DOHH2 (cell line): ENCODE measurements at regions not wholly inside any gene's neighbourhood (a gene's known extent, or its start where the extent isn't known, plus 50 kb on each side); places are given as distances from the start of the nearest gene placed in this dataset.

Experiments used
- H3F3A ChIP-seq: fragments of 200-600 bp; sonication (generic), shearing (Covaris generic); 2 replicates; pipeline ENCODE4 v1.6.0; 2016; ENCODE audit warnings: antibody characterized with exemption, mild to moderate bottlenecking; ENCODE audit not compliant: control insufficient read depth, insufficient read depth
- H3K27ac ChIP-seq: fragments of 200-600 bp; sonication (generic); 2 replicates; pipeline ENCODE4 v1.5.1; 2014; ENCODE audit warnings: low read depth, mild to moderate bottlenecking, low read length, moderate library complexity
- H3K27me3 ChIP-seq: fragments of 200-600 bp; sonication (generic); 2 replicates; pipeline ENCODE4 v1.6.1; 2014; ENCODE audit warnings: mild to moderate bottlenecking, low read length, mixed read lengths; ENCODE audit not compliant: control insufficient read depth
- H3K36me3 ChIP-seq: fragments of 200-600 bp; sonication (generic); 2 replicates; pipeline ENCODE4 v1.6.1; 2014; ENCODE audit warnings: mild to moderate bottlenecking, low read length, moderate library complexity, mixed read lengths; ENCODE audit not compliant: control insufficient read depth
- H3K4me1 ChIP-seq: fragments of 200-600 bp; sonication (generic); 2 replicates; pipeline ENCODE4 v1.6.1; 2014; ENCODE audit warnings: mild to moderate bottlenecking, low read length, mixed read lengths; ENCODE audit not compliant: control insufficient read depth
- H3K4me2 ChIP-seq: fragments of 200-600 bp; sonication (generic); 2 replicates; pipeline ENCODE4 v1.6.0; 2014; ENCODE audit warnings: mild to moderate bottlenecking, low read length, moderate library complexity
- H3K4me3 ChIP-seq: fragments of 200-600 bp; sonication (generic); 2 replicates; pipeline ENCODE4 v1.5.1; 2014; ENCODE audit warnings: mild to moderate bottlenecking, low read length, mixed read lengths
- H3K79me2 ChIP-seq: fragments of 200-600 bp; sonication (generic); 2 replicates; pipeline ENCODE4 v1.6.1; 2014; ENCODE audit warnings: mild to moderate bottlenecking, low read length, mixed read lengths; ENCODE audit not compliant: control insufficient read depth
- H3K9me2 ChIP-seq: fragments of 200-600 bp; sonication (generic); replicated peaks from 2 replicates; pipeline ENCODE4 v1.6.1; 2014; ENCODE audit warnings: mild to moderate bottlenecking, low read length, mixed read lengths; ENCODE audit not compliant: control insufficient read depth
- H3K9me3 ChIP-seq: fragments of 200-600 bp; sonication (generic); 2 replicates; pipeline ENCODE4 v1.6.1; 2014; ENCODE audit warnings: antibody characterized with exemption, low read length, mixed read lengths; ENCODE audit not compliant: control insufficient read depth, insufficient read depth
- H4K20me1 ChIP-seq: fragments of 200-600 bp; sonication (generic); 2 replicates; pipeline ENCODE4 v1.6.0; 2014; ENCODE audit warnings: low read depth, mild to moderate bottlenecking, antibody characterized with exemption, low read length, moderate library complexity; ENCODE audit not compliant: control insufficient read depth, insufficient read depth
- EZH2phosphoT487 ChIP-seq: fragments of 200-600 bp; sonication (generic); IDR thresholded peaks from 2 replicates; pipeline ENCODE4 v1.6.1; 2017; ENCODE audit warnings: borderline replicate concordance, mild to moderate bottlenecking, antibody characterized with exemption, low read length, moderate library complexity, mixed read lengths
- TF ChIP-seq, protein P1 (sequence below): fragments of 200-600 bp; sonication (generic); IDR thresholded peaks from one replicate; pipeline ENCODE4 v1.5.1; 2014; ENCODE audit warnings: antibody characterized with exemption, mild to moderate bottlenecking, low read depth, low read length; ENCODE audit not compliant: poor library complexity, severe bottlenecking

DNA sequence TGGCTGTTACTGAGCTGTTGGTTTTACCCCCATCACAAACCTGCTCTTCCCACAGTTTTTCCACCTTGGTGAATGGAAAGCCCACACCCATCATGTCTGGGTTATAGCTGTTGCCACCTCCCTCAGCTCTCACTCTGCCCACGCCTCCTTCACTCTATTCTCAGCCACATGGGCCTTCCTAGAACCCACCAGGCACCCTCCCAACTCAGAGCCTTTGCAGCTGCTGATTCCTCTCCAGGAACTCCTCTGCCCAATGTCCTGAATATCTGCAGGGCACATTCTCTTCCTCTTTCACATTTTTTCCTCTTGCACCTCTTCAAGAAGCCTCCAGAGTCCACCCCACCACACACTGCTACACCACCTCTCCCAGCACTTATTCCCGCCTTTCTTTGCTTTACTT is 177.4 kb downstream of the TBXT start:
- Histone ChIP-seq H3K27me3 (no peaks in the 10 kb centered on the region), H3K4me2 (no peak overlapping the region), H3K9me3 (no peaks in the 10 kb centered on the region), H3K27ac (no peak overlapping the region), H3K9me2 (no peaks in the 10 kb centered on the region), H3K79me2 (no peaks in the 10 kb centered on the region), H3K36me3 (no peaks in the 10 kb centered on the region), H3K4me3 (no peak overlapping the region), H3F3A (no peaks in the 10 kb centered on the region), H4K20me1 (no peaks in the 10 kb centered on the region), H3K4me1 (no peaks in the 10 kb centered on the region)
- no peak for TF ChIP-seq EZH2phosphoT487
- TF ChIP-seq, protein P1, sequence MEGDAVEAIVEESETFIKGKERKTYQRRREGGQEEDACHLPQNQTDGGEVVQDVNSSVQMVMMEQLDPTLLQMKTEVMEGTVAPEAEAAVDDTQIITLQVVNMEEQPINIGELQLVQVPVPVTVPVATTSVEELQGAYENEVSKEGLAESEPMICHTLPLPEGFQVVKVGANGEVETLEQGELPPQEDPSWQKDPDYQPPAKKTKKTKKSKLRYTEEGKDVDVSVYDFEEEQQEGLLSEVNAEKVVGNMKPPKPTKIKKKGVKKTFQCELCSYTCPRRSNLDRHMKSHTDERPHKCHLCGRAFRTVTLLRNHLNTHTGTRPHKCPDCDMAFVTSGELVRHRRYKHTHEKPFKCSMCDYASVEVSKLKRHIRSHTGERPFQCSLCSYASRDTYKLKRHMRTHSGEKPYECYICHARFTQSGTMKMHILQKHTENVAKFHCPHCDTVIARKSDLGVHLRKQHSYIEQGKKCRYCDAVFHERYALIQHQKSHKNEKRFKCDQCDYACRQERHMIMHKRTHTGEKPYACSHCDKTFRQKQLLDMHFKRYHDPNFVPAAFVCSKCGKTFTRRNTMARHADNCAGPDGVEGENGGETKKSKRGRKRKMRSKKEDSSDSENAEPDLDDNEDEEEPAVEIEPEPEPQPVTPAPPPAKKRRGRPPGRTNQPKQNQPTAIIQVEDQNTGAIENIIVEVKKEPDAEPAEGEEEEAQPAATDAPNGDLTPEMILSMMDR, result no peak

GRCh38 chr6:165988757-165989456 is 178.7 kb downstream of the TBXT start:
- H3K4me2 ChIP-seq, result no peak overlapping the region
- H3K4me3 ChIP-seq, result no peak overlapping the region
- no peaks in the 10 kb centered on the region for H3K4me1 ChIP-seq
- H3K36me3 ChIP-seq, result no peaks in the 10 kb centered on the region
- H4K20me1 ChIP-seq, result no peaks in the 10 kb centered on the region
- H3K9me2 ChIP-seq, result no peaks in the 10 kb centered on the region; the same call in 1 of the 2 replicates
- H3K27ac ChIP-seq, result no peak overlapping the region
- H3F3A ChIP-seq, result no peaks in the 10 kb centered on the region
- no peaks in the 10 kb centered on the region for H3K9me3 ChIP-seq
- TF ChIP-seq EZH2phosphoT487, result no peak
- TF ChIP-seq, protein P1, result no peak
- no peaks in the 10 kb centered on the region for H3K27me3 ChIP-seq
- no peaks in the 10 kb centered on the region for H3K79me2 ChIP-seq

DNA sequence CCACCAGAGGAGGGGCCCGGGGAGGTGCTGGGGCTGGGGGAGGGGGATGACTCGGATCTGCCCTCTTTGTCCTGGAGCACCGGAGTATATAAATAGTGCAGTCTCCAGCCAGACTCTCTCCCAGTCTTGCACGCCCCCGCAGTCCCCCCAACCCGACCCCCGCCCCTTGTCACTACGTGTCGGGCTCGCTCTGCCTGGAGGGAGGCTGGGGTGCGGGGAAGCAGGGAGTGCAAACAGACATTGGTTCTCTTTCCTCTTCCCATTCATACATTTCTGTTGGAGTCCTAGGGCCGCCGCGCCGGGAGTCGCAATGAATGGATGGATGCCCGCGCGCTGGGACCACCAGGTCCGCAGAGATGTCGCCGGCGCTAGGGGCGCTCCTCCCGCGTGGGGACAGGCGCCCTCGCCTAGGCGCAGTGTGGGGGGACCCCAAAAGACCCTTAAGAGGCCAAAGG is 179.3 kb downstream of the TBXT start:
- Histone ChIP-seq H3K9me2 (no peaks in the 10 kb centered on the region; the same call in 1 of the 2 replicates), H3K4me3 (no peak overlapping the region), H3K4me1 (no peaks in the 10 kb centered on the region), H3K36me3 (no peaks in the 10 kb centered on the region), H4K20me1 (no peaks in the 10 kb centered on the region), H3F3A (no peaks in the 10 kb centered on the region), H3K27me3 (no peaks in the 10 kb centered on the region), H3K79me2 (no peaks in the 10 kb centered on the region), H3K4me2 (no peak overlapping the region), H3K9me3 (no peaks in the 10 kb centered on the region), H3K27ac (no peak overlapping the region)
- TF ChIP-seq, protein P1, result no peak
- no peak for TF ChIP-seq EZH2phosphoT487
